ENCODE measurements at regions not wholly inside any gene's neighbourhood (a gene's known extent, or its start where the extent isn't known, plus 50 kb on each side); places are given as distances from the start of the nearest gene placed in this dataset.
A peak's percentile ranks its signal among the peaks of the same experiment; 100 is the strongest.

DNA sequence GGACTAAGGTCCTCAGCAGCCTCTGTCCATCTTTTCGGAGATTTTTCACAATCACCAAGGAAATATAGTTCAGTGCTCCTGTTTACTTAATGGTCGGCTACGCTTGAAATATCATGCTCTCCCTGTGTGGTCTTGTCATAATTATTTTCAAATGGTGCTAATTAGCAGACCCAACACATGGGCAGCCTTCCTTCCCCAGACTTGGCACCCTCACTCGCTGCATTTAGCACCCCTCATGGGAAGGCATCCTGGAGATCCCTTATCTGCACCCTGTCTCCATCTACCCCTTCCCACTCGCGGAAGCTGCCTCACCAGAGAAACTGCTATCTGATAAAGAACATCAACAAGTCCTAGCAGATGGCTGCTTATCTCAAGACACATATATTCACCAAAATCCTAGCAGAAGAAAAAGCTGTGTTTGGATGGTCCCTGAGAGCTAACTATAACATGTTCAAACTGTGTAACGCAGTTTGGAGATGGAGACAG, 131.0 kb upstream of the ESR1 start:
- no peak overlapping the region for H3K9ac ChIP-seq (ENCODE audit: insufficient read depth in 1 of 2, low read length in 2 of 2)
- ATAC-seq (ENCODE audit: insufficient read depth, low FRiP score): no peak
- no peaks in the 10 kb centered on the region for H3K27me3 ChIP-seq (ENCODE audit: control insufficient read depth in 3 of 3, insufficient read depth in 3 of 3, low read length in 2 of 3)
- 58 to 72% methylated on average over 7 of the region's 7 CpGs for WGBS, 2 donors
- H3K4me1 ChIP-seq (ENCODE audit: control insufficient read depth in 5 of 5, insufficient read depth in 5 of 5, low read length in 5 of 5): peaks cover 0 to 5% (median 0%) of the 10 kb centered on the region in 5 donors
- H3K4me3 ChIP-seq: no peak overlapping the region
- no peak overlapping the region for H3K27ac ChIP-seq (ENCODE audit: low read depth in 1 of 2, low read length in 1 of 2)
- TF ChIP-seq, protein P1, sequence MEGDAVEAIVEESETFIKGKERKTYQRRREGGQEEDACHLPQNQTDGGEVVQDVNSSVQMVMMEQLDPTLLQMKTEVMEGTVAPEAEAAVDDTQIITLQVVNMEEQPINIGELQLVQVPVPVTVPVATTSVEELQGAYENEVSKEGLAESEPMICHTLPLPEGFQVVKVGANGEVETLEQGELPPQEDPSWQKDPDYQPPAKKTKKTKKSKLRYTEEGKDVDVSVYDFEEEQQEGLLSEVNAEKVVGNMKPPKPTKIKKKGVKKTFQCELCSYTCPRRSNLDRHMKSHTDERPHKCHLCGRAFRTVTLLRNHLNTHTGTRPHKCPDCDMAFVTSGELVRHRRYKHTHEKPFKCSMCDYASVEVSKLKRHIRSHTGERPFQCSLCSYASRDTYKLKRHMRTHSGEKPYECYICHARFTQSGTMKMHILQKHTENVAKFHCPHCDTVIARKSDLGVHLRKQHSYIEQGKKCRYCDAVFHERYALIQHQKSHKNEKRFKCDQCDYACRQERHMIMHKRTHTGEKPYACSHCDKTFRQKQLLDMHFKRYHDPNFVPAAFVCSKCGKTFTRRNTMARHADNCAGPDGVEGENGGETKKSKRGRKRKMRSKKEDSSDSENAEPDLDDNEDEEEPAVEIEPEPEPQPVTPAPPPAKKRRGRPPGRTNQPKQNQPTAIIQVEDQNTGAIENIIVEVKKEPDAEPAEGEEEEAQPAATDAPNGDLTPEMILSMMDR (IDR thresholded peaks at IDR 0.05; ENCODE audit: control extremely low read depth, extremely low read depth): no peak
- H3K36me3 ChIP-seq (ENCODE audit: control insufficient read depth in 4 of 4, insufficient read depth in 4 of 4, low read length in 4 of 4): no peaks in the 10 kb centered on the region
- no peak for DNase-seq
- H3K9me3 ChIP-seq (ENCODE audit: control insufficient read depth in 4 of 4, insufficient read depth in 3 of 4, low read length in 3 of 4): no peaks in the 10 kb centered on the region

DNA sequence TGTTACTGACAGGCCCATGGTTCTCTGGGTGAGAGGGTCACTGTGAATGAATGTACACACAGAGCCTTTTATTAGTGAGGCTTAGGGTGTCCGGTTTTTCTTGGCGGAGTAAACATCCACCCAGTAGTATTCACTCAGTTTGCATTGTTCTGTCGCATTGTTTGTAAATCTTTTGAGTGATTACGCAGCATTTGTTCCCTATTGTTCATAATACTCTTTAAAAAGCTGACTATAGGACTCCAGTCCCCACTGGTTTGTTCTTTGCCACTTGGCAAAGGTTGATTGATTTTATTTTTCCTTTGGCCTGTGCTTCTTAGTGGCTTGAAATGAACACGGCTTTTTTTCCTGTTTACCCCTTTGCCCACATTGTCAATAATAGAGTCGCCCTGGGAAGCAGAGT, 130.1 kb upstream of the ESR1 start:
- Histone ChIP-seq H3K36me3 (ENCODE audit: control insufficient read depth in 4 of 4, insufficient read depth in 4 of 4, low read length in 4 of 4) (no peaks in the 10 kb centered on the region), H3K9me3 (ENCODE audit: control insufficient read depth in 4 of 4, insufficient read depth in 3 of 4, low read length in 3 of 4) (no peaks in the 10 kb centered on the region), H3K27me3 (ENCODE audit: control insufficient read depth in 3 of 3, insufficient read depth in 3 of 3, low read length in 2 of 3) (no peaks in the 10 kb centered on the region), H3K4me3 (no peak overlapping the region), H3K4me1 (ENCODE audit: control insufficient read depth in 5 of 5, insufficient read depth in 5 of 5, low read length in 5 of 5) (peaks cover 0 to 8% (median 0%) of the 10 kb centered on the region in 5 donors), H3K9ac (ENCODE audit: insufficient read depth in 1 of 2, low read length in 2 of 2) (no peak overlapping the region), H3K27ac (ENCODE audit: low read depth in 1 of 2, low read length in 1 of 2) (no peak overlapping the region)
- ATAC-seq (ENCODE audit: insufficient read depth, low FRiP score) (no peak), DNase-seq (peak in 1 of 3 donors; percentile 24)
- TF ChIP-seq, protein P1 (IDR thresholded peaks at IDR 0.05; ENCODE audit: control extremely low read depth, extremely low read depth): no peak
- 58 to 76% methylated on average over 6 of the region's 6 CpGs for WGBS, 2 donors

DNA sequence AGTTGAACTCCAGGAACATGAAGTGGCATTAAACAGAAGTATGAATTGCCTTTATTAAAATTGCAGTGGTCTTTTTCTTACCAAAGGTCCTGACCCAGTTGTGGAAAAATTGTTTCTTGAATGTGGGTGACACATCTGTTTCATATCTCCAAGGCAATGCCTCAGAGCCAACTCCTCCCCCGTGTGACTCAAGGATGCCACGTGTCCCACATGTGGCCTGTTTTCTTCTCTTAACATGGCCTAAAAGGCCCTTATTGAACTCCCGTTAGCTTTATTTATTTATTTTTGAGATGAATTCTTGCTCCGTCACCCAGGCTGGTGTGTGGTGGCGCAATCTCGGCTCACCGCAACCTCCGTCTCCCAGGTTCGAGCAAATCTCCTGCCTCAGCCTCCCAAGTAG, 128.4 kb upstream of the ESR1 start:
- peaks cover 0 to 8% (median 0%) of the 10 kb centered on the region in 5 donors for H3K4me1 ChIP-seq (ENCODE audit: control insufficient read depth in 5 of 5, insufficient read depth in 5 of 5, low read length in 5 of 5)
- no peak overlapping the region for H3K9ac ChIP-seq (ENCODE audit: insufficient read depth in 1 of 2, low read length in 2 of 2)
- H3K27me3 ChIP-seq (ENCODE audit: control insufficient read depth in 3 of 3, insufficient read depth in 3 of 3, low read length in 2 of 3): peaks cover 0 to 3% (median 0%) of the 10 kb centered on the region in 3 donors
- no peaks in the 10 kb centered on the region for H3K36me3 ChIP-seq (ENCODE audit: control insufficient read depth in 4 of 4, insufficient read depth in 4 of 4, low read length in 4 of 4)
- no peaks in the 10 kb centered on the region for H3K9me3 ChIP-seq (ENCODE audit: control insufficient read depth in 4 of 4, insufficient read depth in 3 of 4, low read length in 3 of 4)
- H3K27ac ChIP-seq (ENCODE audit: low read depth in 1 of 2, low read length in 1 of 2): no peak overlapping the region
- TF ChIP-seq, protein P1 (IDR thresholded peaks at IDR 0.05; ENCODE audit: control extremely low read depth, extremely low read depth): no peak
- H3K4me3 ChIP-seq: no peak overlapping the region
- ATAC-seq (ENCODE audit: insufficient read depth, low FRiP score) (no peak), DNase-seq (no peak)
- whole genome bisulfite sequencing, 2 donors: 88 to 90% methylated on average over 9 of the region's 9 CpGs

DNA sequence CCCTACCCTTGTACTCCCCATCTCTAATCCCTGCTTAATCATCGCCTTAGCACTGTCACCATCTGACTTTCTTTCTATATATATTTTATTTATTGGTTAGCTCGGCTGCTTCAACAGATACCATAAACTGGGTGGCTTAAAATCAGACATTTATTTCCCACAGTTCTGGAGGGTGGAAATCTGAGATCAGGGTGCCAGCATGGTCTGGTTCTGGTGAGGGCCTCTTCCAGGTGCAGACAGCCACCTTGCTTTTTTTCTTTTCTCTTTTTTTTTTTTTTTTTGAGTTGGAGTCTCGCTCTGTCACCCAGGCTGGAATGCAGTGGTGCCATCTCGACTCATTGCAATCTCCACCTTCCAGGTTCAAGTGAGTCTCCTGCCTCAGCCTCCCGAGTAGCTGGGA, 127.5 kb upstream of the ESR1 start:
- ATAC-seq (ENCODE audit: insufficient read depth, low FRiP score): no peak
- Histone ChIP-seq H3K9ac (ENCODE audit: insufficient read depth in 1 of 2, low read length in 2 of 2) (no peak overlapping the region), H3K4me1 (ENCODE audit: control insufficient read depth in 5 of 5, insufficient read depth in 5 of 5, low read length in 5 of 5) (peaks cover 0 to 8% (median 0%) of the 10 kb centered on the region in 5 donors), H3K36me3 (ENCODE audit: control insufficient read depth in 4 of 4, insufficient read depth in 4 of 4, low read length in 4 of 4) (no peaks in the 10 kb centered on the region), H3K27me3 (ENCODE audit: control insufficient read depth in 3 of 3, insufficient read depth in 3 of 3, low read length in 2 of 3) (peaks cover 0 to 3% (median 0%) of the 10 kb centered on the region in 3 donors), H3K4me3 (no peak overlapping the region), H3K27ac (ENCODE audit: low read depth in 1 of 2, low read length in 1 of 2) (no peak overlapping the region), H3K9me3 (ENCODE audit: control insufficient read depth in 4 of 4, insufficient read depth in 3 of 4, low read length in 3 of 4) (no peaks in the 10 kb centered on the region)
- WGBS, 2 donors: 96 to 98% methylated on average over 5 of the region's 5 CpGs
- TF ChIP-seq, protein P1 (IDR thresholded peaks at IDR 0.05; ENCODE audit: control extremely low read depth, extremely low read depth): no peak
- DNase-seq: no peak
